HEK293T (cell line): ENCODE measurements at regions not wholly inside any gene's neighbourhood (a gene's known extent, or its start where the extent isn't known, plus 50 kb on each side); places are given as distances from the start of the nearest gene placed in this dataset.

Source experiments
- ARNT ChIP-seq: fragments of 450-650 bp; IDR thresholded peaks from 2 replicates; pipeline ENCODE4 v1.6.1; 2017; ENCODE audit warnings: mild to moderate bottlenecking
- ELF4 ChIP-seq: fragments of 450-650 bp; IDR thresholded peaks from 2 replicates; pipeline ENCODE4 v1.6.1; 2017; ENCODE audit warnings: antibody characterized with exemption
- FOXA1 ChIP-seq: fragments of 450-650 bp; IDR thresholded peaks from 2 replicates; pipeline ENCODE4 v1.6.1; 2016; ENCODE audit warnings: mild to moderate bottlenecking
- FOXK2 ChIP-seq: fragments of 450-650 bp; IDR thresholded peaks from 2 replicates; pipeline ENCODE4 v1.6.1; 2016; ENCODE audit warnings: mild to moderate bottlenecking
- FOXM1 ChIP-seq: fragments of 450-650 bp; IDR thresholded peaks from 2 replicates; pipeline ENCODE4 v1.6.1; 2017; ENCODE audit warnings: mild to moderate bottlenecking, borderline replicate concordance
- HDGF ChIP-seq: fragments of 450-650 bp; IDR thresholded peaks from 2 replicates; pipeline ENCODE4 v1.6.1; 2017; ENCODE audit warnings: antibody characterized with exemption, borderline replicate concordance
- L3MBTL2 ChIP-seq: fragments of 450-650 bp; conservative IDR thresholded peaks from 2 replicates; pipeline ENCODE4 v1.6.1; 2016; ENCODE audit warnings: mild to moderate bottlenecking
- SP1 ChIP-seq: fragments of 450-650 bp; IDR thresholded peaks from 2 replicates; pipeline ENCODE4 v1.6.1; 2017
- SUZ12 ChIP-seq: fragments of 450-650 bp; IDR thresholded peaks from 2 replicates; pipeline ENCODE4 v1.6.1; 2016; ENCODE audit warnings: mild to moderate bottlenecking
- TARDBP ChIP-seq: fragments of 450-650 bp; IDR thresholded peaks from 2 replicates; pipeline ENCODE4 v1.6.1; 2016
- ZNF384 ChIP-seq: fragments of 450-650 bp; IDR thresholded peaks from 2 replicates; pipeline ENCODE4 v1.6.1; 2016

GRCh38 chr5:89866410-89866809, 543.1 kb downstream of the CETN3 start:
- TF ChIP-seq ZNF384 (no peak), TARDBP (no peak), FOXK2 (no peak), FOXA1 (no peak), HDGF (no peak), L3MBTL2 (no peak), FOXM1 (no peak), SP1 (no peak), ARNT (no peak), SUZ12 (no peak), ELF4 (no peak)
